Left ventricle myocardium superior (tissue), 1 donor: ENCODE measurements at regions not wholly inside any gene's neighbourhood (a gene's known extent, or its start where the extent isn't known, plus 50 kb on each side); places are given as distances from the start of the nearest gene placed in this dataset.
"Not testable (repeated sequence)": the region's sequence is repeated elsewhere in the genome, so short reads cannot be mapped to it uniquely, and the experiment has no call there.

Experiments
- ATAC-seq: fragments of 200-7000 bp; cut with Tn5 transposase; one replicate; pipeline ENCODE4 v1.9.1; 2020; ENCODE audit warnings: mild to moderate bottlenecking, moderate library complexity
- DNase-seq: peaks from one replicate; pipeline ENCODE4 v3.0.0-alpha.2; 2020
- intact Hi-C: fragments of 100-400 bp; cut with micrococcal nuclease; formaldehyde crosslinking; loops from one replicate; pipeline ENCODE4 v1.11.0; 2022
- donor health status: DM: no; HTN: yes; CAD: no; lungs with severe emphysema.

DNA sequence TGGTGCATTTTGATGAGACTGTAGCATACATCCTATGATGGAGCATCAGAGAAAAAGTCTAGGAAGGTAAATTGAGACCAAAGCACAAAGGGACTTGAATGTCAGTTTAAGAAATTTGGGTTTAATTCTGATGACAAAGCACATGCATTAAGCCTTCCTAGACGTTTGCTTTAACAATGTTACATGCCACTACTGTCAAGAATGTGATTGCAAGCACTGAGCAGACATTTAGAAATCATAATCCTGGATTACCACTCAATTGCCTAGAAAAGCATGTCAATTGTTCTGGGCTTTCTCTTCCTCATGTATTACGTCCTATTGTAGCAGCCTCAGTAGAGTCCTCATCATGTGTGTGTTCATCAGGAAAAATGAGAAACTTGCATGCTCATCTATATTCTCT, 117.1 kb downstream of the ZNF281 start:
- intact Hi-C loops: no loop called here
- ATAC-seq: no peak
- no peak for DNase-seq

DNA sequence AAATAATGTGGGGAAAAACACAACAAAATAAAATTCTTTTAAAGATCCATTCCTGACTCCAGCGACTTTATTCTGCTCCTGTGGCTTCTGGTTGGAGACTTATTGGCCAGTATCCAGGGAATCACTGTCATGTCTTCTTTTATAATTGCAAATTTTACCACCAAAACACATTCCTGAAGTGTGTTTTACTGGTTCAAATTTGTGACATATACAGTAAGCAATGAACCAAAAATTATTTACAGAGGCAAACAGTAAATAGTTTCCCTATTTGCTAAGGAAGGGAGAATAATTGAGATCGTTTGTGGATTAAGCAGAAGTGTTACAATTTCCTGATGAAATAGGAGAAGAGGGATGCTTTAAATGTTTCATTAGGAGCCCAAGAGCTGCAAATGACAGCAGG, 118.7 kb downstream of the ZNF281 start:
- intact Hi-C loops: no loop called here
- ATAC-seq (no peak), DNase-seq (no peak)

DNA sequence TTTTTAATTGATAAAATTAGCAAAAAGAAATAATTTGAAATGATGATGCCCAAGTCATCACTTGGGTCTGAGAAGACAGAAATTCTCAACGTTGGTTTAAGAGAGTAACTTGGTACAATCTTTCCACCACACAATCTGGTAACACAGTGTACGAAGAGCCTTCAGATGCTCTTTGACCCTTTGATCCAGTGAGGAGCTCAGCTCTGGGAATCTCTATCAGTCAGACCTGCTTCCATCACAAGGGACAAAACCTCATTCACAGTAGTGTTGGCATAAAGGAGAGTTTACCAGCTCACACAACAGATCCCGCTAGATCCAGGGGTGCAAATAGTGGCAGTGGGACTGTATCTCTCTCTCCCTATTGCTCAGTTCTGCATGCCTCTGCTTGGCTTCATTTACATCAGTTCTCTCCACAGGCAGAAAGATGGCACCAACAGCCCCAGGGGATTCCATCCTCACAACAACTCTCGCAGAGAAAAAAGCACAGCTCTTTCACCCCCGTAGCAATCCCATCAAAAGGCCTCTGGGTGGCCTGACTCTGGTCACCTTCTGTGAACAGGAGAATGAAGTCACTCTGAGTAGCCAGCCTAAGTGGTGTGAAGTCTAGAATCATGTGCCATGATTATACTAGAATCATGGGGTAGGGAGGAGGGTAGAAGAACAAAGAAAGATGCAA, 119.7 kb downstream of the ZNF281 start:
- no peak for ATAC-seq
- intact Hi-C loops: no loop called here
- no peak for DNase-seq

DNA sequence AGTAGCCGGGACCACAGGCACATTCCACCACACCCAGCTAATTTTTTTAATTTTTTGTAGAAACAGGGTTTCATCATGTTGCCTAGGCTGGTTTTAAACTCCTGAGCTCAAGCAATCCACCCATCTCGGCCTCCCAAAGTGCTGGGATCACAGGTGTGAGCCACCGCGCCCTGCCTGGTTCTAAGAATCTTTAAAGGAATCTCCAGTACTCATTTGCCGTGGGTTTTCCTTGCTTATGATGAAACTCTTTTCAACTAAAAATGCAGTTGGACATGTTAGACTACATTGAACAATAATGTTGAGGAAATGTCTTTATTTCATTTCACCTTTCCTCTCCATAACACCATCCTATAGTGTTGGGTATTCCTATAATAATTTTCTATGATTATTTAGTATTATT, 121.6 kb downstream of the ZNF281 start:
- no peak for ATAC-seq
- no peak for DNase-seq
- intact Hi-C loops: no loop called here

DNA sequence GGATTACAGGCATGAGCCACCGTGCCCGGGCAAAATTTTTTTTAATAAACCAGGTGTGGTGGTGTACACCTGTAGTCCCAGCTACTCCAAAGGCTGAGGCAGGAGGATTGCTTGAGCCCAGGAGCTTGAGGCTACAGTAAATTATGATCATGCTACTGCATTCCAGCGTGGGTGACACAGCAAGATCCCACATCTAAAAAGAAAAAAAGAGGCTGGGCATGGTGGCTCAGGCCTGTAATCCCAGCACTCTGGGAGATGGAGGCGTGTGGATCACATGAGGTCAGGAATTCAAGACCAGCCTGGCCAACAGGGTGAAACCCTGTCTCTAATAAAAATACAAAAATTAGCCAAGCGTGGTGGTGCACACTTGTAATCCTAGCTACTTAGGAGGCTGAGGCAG, 125.6 kb downstream of the ZNF281 start:
- DNase-seq, ATAC-seq, intact Hi-C loops: not testable (repeated sequence)

DNA sequence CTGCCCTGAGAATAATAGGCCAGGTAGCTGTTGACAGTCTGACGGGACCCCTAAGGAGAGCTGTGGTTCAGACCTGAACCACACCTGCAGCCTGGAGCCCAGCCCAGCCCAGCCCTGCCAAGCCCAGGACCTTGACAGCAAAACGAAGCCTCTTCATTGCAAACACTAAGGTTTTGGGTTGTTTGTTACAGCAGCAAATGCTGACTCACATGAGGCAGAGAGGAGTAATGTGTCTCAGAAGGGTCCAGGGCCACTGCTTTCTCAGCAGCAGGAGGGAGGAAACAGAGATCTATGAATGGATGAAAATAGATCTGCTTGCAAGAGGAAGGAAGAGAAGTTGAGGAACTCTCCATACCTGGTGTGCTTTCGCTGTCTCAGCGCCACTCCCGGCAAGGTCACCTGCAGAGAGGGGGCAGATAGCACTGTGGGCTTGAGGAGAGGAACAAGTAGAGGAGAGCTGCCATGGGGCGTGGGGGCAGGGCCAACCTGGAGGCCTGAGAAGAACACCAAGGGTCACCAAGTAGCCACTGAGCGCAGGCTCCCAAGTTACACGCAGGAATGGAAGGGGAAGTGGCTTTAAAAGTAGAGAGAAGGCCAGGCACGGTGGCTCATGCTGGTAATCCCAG, 127.2 kb downstream of the ZNF281 start:
- ATAC-seq (no peak), DNase-seq (no peak)
- intact Hi-C loops: no loop called here

DNA sequence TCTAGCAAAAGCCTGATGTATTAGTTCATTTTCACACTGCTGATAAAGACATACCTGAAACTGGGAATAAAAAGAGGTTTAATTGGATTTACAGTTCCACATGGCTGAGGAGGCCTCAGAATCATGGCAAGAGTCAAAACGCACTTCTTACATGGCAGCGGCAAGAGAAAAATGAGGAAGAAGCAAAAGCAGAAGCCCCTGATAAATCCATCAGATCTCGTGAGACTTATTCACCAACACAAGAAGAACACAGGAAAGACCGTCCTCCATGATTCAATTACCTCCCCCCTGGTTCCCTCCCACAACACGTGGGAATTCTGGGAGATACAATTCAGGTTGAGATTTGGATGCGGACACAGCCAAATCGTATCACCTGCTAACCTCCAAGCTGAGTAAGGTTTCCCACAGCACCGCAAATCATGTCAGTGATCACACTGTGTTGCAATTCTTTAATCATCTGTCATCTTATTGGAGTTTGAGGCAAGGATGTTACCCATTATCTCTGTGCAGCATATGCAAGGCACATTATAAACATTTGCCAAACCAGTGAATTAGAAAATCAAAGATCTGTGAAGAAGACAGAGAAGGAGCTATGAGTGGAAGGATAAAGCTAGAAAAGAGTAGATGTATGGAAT, 128.5 kb downstream of the ZNF281 start:
- DNase-seq: no peak
- intact Hi-C loops: no loop called here
- ATAC-seq: no peak

DNA sequence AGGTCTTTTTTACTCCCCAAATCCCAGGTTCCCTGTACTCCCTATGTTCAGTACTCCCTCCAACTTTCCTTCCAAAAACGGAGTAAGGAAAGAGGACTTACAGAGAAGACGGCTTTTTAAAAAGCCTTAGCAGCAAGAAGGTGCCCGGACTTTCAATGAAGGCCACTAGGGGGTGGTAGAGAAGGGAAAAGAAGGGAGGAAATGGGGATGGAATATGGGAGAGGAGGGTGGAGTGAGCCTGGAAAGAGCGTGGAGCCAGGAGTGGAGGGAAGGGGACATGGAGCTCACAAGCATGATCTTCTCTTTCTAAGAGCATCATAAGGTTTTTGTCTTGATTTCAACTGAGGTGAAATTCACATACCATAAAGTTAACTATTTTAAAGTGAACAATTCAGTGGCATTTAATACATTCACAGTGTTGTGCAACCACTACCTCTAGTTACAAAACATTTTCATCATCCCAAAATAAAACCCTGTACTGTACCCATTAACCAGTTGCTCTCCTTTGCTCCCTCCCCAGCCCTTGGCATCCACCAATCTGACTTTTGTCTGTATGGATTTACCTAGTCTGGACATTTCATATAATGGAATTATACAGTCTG, 129.9 kb downstream of the ZNF281 start:
- no peak for DNase-seq
- no peak for ATAC-seq
- intact Hi-C loops: no loop called here

DNA sequence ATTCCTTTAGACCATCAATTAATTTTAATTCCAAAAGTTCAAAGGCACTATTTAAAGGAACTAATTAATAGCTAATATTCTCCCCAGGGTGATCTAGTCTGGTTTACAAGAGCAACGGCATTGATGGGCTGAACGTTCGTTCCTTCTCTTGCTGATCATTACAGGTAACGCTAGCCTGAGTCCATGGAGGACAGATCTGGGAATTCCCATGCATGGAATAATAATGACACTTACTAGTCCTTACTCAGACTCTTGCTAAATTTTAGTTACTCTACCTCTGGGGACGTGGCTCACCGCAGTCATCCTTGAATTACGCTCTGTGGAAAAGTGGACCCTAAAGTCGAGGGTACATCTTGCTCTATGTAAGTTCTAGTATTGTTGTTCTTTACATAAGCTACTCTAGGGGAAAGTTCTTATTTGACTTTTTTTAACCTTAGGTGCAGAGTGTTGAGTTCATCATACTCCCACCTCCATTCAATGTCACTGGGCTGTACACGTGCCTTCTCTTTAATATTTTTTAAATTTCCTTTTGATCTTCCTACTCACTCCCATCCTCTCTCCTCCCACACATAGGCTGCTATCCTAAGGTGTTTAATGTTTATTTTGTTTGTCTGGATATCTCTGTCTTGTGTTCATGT, 133.9 kb downstream of the ZNF281 start:
- no peak for ATAC-seq
- intact Hi-C loops: no loop called here

DNA sequence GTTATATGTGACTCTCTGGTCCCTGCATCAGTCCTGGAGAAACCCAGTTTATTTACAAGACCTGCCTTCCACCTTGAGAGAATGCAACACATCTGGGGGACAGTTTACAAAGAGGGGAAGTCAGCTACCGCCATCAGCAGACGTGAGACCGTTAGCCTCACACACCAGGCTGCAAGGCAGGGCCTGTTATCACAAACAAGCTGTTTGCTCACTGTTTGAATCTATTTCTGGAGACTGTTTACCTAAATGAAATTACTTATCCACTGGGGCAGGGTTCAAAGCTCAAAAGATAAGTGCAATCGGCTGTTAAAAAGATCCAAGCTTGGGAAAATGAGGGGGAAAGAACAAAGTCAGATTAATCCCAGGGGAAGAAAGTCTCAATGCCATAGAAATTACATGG, 134.4 kb downstream of the ZNF281 start:
- no peak for DNase-seq

More for the DNA sequence above, 133.9 kb downstream of the ZNF281 start:
- DNase-seq: no peak

DNA sequence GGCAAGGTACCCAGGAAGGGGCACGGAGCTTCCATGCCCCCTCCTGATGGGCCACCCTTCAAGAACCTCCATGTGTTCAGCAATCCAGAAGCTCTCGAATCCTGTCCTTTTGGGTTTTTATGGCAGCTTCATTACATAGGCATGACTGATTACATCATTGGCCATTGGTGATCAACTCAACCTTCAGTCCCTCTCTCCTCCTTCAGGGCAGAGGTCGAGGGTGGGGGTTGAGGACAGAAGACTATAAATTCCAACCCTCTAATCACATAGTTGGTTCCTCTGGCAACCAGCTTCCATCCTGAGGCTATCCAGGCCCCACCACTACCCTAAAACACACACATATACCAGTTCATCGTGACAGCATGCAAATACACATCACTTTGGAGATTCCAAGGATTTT, 135.7 kb downstream of the ZNF281 start:
- no peak for ATAC-seq
- DNase-seq: no peak
- intact Hi-C loops: no loop called here

More for the DNA sequence above, 134.4 kb downstream of the ZNF281 start:
- intact Hi-C loops: no loop called here
- ATAC-seq: peak; percentile 41

DNA sequence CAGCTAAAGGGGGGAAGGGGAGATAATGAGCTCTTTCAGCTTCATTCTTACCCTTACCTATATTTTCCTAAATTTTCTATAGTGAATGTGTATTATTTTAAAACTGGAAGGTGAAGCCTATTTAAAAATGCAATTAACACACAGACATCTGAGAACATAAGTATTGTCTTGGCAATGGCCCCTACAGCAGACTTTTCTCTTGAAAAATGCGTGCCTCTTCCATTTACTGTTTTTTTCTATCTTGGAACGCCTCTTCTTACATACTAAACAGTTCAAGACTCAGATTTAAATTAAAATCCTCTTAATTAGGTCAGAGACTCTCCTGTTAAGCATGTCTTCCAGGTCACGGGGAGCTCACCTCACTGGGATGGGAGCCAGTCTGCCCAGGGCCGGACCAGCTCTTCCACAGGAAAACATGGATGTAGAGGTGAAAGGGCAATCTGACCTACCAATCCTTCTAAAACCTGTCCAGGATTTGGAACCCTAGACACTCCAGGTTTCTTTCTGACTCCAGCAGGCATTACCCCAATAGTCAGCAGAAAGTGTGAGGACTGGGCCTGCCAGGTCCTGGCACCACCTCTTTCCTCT, 137.3 kb downstream of the ZNF281 start:
- DNase-seq: no peak
- ATAC-seq: no peak
- intact Hi-C loops: no loop called here

DNA sequence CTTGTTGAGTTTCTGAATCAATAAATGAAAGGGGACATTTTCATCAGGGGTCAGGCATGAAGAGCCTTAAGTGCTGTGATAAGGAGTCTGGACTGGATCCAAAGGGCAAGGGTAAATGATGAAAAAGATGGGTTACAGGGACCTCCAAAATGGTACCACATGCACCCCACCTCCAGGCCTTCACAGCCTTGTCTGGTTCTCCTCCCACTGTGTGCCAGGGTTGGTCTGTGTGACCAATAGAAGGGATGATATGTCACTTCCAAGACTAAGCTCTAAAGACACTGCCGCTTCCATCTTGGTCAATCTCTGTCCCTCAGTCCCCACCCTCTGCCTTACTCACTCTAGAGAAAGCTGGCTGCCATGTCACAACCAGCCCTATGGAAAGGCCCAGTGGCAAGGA, 140.6 kb downstream of the ZNF281 start:
- ATAC-seq: no peak
- intact Hi-C loops: no loop called here
- no peak for DNase-seq

DNA sequence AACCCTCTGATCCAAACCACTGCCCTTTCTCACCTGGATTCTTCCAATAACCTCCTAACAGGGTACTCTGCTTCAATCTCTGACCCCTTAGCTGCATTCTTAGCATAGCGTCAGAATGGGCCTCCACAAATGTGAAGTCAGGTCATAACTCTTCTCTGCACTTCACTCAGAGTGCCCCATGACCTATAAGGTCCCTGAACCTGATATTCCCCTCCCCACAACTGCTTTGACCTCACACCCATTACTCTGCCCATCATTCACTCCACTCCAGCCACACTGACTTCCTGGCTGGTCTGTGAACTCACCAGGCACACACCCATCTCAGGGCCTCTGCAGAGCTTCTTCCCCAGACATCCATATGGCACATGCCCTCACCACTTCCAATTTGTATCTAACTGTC, 141.9 kb downstream of the ZNF281 start:
- ATAC-seq: no peak
- DNase-seq: no peak
- intact Hi-C loops: no loop called here

DNA sequence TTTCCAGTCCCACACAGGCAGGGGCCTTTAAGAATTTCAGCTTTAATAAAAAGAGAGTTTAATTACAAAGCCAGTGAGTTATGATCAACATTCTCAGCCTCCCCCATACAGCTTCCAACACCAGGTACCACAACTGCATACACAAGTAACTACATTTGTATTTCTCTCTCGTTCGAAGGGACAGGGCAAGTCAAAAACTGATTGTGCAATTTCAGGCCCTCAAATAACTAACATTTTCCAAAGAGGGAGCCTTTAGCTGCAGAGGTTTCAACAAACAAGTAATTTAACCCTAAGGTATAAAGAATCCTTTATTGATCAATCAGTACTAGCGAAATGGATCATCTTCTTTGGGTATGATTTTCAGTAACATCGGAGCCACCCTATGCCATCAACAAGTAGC, 142.4 kb downstream of the ZNF281 start:
- ATAC-seq (no peak), DNase-seq (no peak)
- intact Hi-C loops: no loop called here

DNA sequence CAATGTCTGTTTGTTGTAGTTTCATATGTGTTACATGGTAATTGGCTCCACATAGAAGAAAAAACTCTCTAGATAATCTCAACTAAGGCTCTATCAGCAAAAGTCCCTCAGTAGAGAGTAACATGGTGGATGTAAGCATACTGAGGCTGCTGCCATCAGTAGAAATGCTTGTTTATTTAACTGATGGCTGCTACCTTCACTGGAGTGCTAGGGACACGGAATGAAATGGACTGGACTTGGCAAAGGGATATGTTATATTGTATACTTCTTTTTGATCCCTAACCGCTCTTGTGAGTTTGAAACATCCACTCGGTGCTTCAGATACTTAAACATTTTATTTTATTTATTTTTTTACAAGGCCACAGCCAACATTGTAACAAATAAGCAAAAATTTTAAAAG, 143.0 kb downstream of the ZNF281 start:
- intact Hi-C loops: no loop called here
- no peak for DNase-seq

DNA sequence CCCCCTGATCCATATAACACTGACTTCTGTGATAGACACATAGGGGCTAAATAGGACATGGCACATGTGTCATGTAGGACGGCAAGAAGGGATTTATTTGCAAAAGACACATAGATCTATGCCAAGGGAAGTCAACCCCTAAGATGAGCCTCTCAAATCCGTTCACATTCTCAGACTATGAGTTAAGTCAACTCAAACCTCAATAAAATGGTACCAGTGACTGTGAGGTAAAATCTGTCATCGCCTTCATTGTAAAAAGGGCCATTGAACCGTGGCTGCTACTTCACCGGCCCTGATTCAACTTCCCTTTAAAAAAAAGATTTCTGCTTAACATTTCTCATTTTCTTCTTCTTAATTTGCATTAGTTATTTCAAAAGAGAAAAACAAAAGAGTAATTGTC, 144.0 kb downstream of the ZNF281 start:
- ATAC-seq (no peak), DNase-seq (no peak)
- intact Hi-C loops: no loop called here

More for the DNA sequence above, 143.0 kb downstream of the ZNF281 start:
- ATAC-seq: no peak

DNA sequence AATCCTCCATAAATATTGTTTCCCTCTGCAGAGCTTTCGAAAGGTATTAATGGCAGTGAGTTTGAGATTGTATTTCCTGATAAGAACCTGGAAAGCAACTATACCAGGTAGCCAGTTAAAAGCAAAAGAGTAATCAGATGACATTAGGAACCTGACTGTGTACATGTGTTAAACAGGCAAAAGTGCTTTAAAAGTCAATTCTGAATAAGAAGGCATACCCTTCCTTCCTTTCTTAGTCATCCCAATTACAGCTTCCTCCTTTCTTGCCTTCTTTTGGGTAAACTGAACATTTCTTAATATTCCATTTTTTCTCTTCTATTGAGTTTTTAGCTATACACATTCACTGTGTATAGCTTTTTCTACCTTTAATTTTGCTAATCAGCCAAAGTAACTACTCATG, 144.7 kb downstream of the ZNF281 start:
- ATAC-seq: no peak
- DNase-seq: no peak
- intact Hi-C loops: no loop called here

DNA sequence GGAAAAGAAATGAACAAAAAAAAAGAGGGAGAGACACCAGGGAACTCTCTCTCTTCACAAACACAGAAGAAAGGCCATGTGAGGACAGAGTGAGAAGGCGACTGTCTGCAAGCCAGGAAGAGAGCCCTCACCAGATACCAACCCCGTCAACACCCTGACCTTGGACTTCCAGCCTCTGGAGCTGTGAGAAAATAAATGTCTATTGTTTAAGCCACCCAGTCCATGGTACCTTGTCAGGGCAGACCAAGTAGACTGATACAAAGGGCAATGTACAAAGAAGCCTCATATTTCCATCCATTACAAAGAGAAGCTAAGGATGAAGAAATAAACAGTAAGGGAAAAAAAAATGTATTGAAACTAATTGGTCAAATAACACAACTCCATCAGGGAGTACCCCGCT, 146.6 kb downstream of the ZNF281 start:
- ATAC-seq: no peak
- no peak for DNase-seq
- intact Hi-C loops: no loop called here
